ENCODE measurements at regions not wholly inside any gene's neighbourhood (a gene's known extent, or its start where the extent isn't known, plus 50 kb on each side); places are given as distances from the start of the nearest gene placed in this dataset.

DNA sequence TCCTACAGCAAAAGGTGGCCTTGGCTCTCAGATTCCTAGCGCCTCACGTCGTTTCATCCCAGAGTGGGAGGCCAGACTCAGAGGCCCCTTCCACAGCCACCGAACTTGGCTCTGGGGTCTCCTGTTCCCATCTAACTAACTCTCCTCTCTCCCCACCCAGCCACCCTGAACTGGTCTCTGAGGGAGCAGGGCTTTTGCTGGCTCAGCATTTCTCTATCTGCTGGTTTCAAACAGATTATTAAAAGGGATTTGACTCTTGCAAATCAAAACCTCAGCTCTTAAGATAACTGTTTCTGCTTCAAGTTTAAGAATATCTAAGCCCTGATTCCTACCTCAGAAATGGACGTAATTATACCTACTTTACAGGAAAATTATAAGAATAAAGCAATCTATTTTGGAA, 91.0 kb upstream of the ATP1B1 start:
- no peak for DNase-seq (ENCODE audit: low spot score)
- Histone ChIP-seq H3K4me1 (ENCODE audit: control insufficient read depth in 1 of 2, low read depth in 2 of 2) (no peaks in the 10 kb centered on the region), H3K4me3 (no peak overlapping the region), H3K27me3 (replicated peaks; ENCODE audit: insufficient read depth) (no peaks in the 10 kb centered on the region), H3K9me3 (no peaks in the 10 kb centered on the region), H3K36me3 (no peaks in the 10 kb centered on the region), H3K27ac (no peak overlapping the region)
- ATAC-seq (ENCODE audit: insufficient number of reproducible peaks, low FRiP score, low read depth): no peak
- TF ChIP-seq, protein P1, sequence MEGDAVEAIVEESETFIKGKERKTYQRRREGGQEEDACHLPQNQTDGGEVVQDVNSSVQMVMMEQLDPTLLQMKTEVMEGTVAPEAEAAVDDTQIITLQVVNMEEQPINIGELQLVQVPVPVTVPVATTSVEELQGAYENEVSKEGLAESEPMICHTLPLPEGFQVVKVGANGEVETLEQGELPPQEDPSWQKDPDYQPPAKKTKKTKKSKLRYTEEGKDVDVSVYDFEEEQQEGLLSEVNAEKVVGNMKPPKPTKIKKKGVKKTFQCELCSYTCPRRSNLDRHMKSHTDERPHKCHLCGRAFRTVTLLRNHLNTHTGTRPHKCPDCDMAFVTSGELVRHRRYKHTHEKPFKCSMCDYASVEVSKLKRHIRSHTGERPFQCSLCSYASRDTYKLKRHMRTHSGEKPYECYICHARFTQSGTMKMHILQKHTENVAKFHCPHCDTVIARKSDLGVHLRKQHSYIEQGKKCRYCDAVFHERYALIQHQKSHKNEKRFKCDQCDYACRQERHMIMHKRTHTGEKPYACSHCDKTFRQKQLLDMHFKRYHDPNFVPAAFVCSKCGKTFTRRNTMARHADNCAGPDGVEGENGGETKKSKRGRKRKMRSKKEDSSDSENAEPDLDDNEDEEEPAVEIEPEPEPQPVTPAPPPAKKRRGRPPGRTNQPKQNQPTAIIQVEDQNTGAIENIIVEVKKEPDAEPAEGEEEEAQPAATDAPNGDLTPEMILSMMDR (IDR thresholded peaks at IDR 0.05): no peak

DNA sequence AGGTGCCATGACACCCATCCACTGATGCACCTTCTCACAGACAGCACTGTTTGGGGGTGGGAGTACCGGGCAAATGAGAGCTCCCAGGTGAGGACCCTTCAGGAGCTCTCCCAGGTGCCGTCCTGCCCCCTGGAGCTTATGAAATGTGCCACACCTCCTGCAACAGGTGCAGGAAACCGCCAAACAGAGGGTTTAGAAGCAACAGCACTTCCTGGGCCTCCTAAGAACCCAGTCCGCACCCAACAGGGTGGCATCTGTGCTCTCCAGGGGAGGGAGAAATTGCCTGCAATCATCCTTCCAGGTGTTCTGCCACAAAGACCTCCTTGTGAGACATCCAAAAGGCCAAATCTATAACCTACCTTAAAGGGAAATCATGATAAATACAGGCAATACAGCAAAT, 87.7 kb upstream of the ATP1B1 start:
- Histone ChIP-seq H3K36me3 (no peaks in the 10 kb centered on the region), H3K9me3 (no peaks in the 10 kb centered on the region), H3K4me1 (ENCODE audit: control insufficient read depth in 1 of 2, low read depth in 2 of 2) (no peaks in the 10 kb centered on the region), H3K27me3 (replicated peaks; ENCODE audit: insufficient read depth) (no peaks in the 10 kb centered on the region), H3K27ac (no peak overlapping the region), H3K4me3 (no peak overlapping the region)
- DNase-seq (ENCODE audit: low spot score) (no peak), ATAC-seq (ENCODE audit: insufficient number of reproducible peaks, low FRiP score, low read depth) (no peak)
- TF ChIP-seq, protein P1 (IDR thresholded peaks at IDR 0.05): no peak

DNA sequence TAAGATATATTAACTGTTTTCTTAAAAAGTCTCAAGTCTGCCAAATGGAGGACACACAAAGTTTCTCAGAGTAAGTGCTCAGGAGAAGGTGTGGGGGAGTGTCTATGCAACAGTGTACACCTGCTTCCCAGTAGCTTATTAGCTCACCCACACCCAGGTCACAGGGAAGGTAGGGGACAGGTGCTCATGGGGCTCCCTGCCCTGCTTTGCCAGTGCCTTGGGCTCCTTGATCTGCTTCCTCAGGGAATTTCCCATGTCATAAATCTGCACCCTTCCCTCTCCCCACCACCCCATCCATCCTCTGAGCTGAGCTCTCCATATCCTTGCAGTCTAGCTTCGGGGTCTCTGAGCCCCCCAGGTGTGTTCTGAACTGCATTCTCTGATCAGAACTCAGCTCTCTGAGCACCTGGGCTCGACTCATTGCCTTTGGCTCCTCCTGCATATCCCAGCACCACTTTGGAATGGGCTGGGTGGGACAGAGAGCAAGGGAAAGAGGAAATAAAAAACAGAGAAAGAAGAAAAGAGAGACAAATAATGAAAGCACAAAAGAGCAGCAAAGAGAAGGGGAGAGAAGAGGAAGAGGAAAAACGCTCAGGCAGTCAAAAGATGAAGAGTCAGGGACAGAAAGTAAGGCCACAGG, 87.0 kb upstream of the ATP1B1 start:
- no peaks in the 10 kb centered on the region for H3K36me3 ChIP-seq
- no peaks in the 10 kb centered on the region for H3K4me1 ChIP-seq (ENCODE audit: control insufficient read depth in 1 of 2, low read depth in 2 of 2)
- no peak overlapping the region for H3K27ac ChIP-seq
- no peaks in the 10 kb centered on the region for H3K27me3 ChIP-seq (replicated peaks; ENCODE audit: insufficient read depth)
- DNase-seq (ENCODE audit: low spot score) (no peak), ATAC-seq (ENCODE audit: insufficient number of reproducible peaks, low FRiP score, low read depth) (no peak)
- TF ChIP-seq, protein P1 (IDR thresholded peaks at IDR 0.05): no peak
- no peaks in the 10 kb centered on the region for H3K9me3 ChIP-seq
- no peak overlapping the region for H3K4me3 ChIP-seq

GRCh38 chr1:169020684-169021083, 85.8 kb upstream of the ATP1B1 start:
- no peak for ATAC-seq (ENCODE audit: insufficient number of reproducible peaks, low FRiP score, low read depth)
- TF ChIP-seq, protein P1 (IDR thresholded peaks at IDR 0.05): no peak
- no peak for DNase-seq (ENCODE audit: low spot score)
- no peaks in the 10 kb centered on the region for H3K27me3 ChIP-seq (replicated peaks; ENCODE audit: insufficient read depth)
- H3K27ac ChIP-seq: no peak overlapping the region
- H3K9me3 ChIP-seq: no peaks in the 10 kb centered on the region
- no peak overlapping the region for H3K4me3 ChIP-seq
- no peaks in the 10 kb centered on the region for H3K4me1 ChIP-seq (ENCODE audit: control insufficient read depth in 1 of 2, low read depth in 2 of 2)
- H3K36me3 ChIP-seq: no peaks in the 10 kb centered on the region

- H3K36me3 ChIP-seq: no peaks in the 10 kb centered on the region
- peaks cover 0 to 2% of the 10 kb centered on the region in 2 donors for H3K4me1 ChIP-seq (ENCODE audit: control insufficient read depth in 1 of 2, low read depth in 2 of 2)
- no peaks in the 10 kb centered on the region for H3K9me3 ChIP-seq
- no peaks in the 10 kb centered on the region for H3K27me3 ChIP-seq (replicated peaks; ENCODE audit: insufficient read depth)
- TF ChIP-seq, protein P1 (IDR thresholded peaks at IDR 0.05): no peak
- DNase-seq (ENCODE audit: low spot score): no peak
- no peak for ATAC-seq (ENCODE audit: insufficient number of reproducible peaks, low FRiP score, low read depth)
- H3K27ac ChIP-seq: no peak overlapping the region
- no peak overlapping the region for H3K4me3 ChIP-seq
Measured at GRCh38 chr1:169022648-169023047, 83.8 kb upstream of the ATP1B1 start.

Data from thoracic aorta (tissue), 2 donors.